ENCODE measurements at regions not wholly inside any gene's neighbourhood (a gene's known extent, or its start where the extent isn't known, plus 50 kb on each side); places are given as distances from the start of the nearest gene placed in this dataset.

GRCh38 chr1:213828867-213829266, 158.9 kb upstream of the PROX1 start:
- no peaks in the 10 kb centered on the region for H3K27me3 ChIP-seq (ENCODE audit: insufficient read depth, low read depth, low read length)
- H3K4me2 ChIP-seq (ENCODE audit: low read length), result no peak overlapping the region
- H3K36me3 ChIP-seq (ENCODE audit: insufficient read depth, low read length), result no peaks in the 10 kb centered on the region
- no peak overlapping the region for H3K9ac ChIP-seq (ENCODE audit: low read length)
- no peak overlapping the region for H3K4me3 ChIP-seq (ENCODE audit: low read length)
- no peaks in the 10 kb centered on the region for H4K20me1 ChIP-seq (ENCODE audit: insufficient read depth)
- TF ChIP-seq RAD21 (conservative IDR thresholded peaks at IDR 0.05) (no peak), EZH2 (IDR thresholded peaks at IDR 0.05; ENCODE audit: borderline replicate concordance, insufficient read depth, low read length, poor library complexity, severe bottlenecking) (no peak), MXI1 (conservative IDR thresholded peaks at IDR 0.05; ENCODE audit: poor library complexity, severe bottlenecking) (no peak), CTCF (IDR thresholded peaks at IDR 0.05; ENCODE audit: poor library complexity, severe bottlenecking) (no peak), POLR2AphosphoS5 (IDR thresholded peaks at IDR 0.05) (no peak), EP300 (conservative IDR thresholded peaks at IDR 0.05; ENCODE audit: poor library complexity, severe bottlenecking) (no peak), SMC3 (conservative IDR thresholded peaks at IDR 0.05; ENCODE audit: poor library complexity) (no peak), REST (IDR thresholded peaks at IDR 0.05; ENCODE audit: borderline replicate concordance) (no peak), TAF1 (IDR thresholded peaks at IDR 0.05; ENCODE audit: low read depth) (no peak)
- no peaks in the 10 kb centered on the region for H3K9me2 ChIP-seq (ENCODE audit: insufficient read depth, low read length)
- peaks cover 4% of the 10 kb centered on the region for H3F3A ChIP-seq (ENCODE audit: insufficient read depth, low read length, poor library complexity, severe bottlenecking)
- H3K79me2 ChIP-seq (replicated peaks; ENCODE audit: insufficient read depth, low read length), result no peaks in the 10 kb centered on the region
- H3K27ac ChIP-seq (ENCODE audit: low read length), result no peak overlapping the region
- no peak overlapping the region for H2AFZ ChIP-seq (ENCODE audit: low read depth, low read length)
- H3K9me3 ChIP-seq (ENCODE audit: low read length), result no peaks in the 10 kb centered on the region

- no peak overlapping the region for H3K4me2 ChIP-seq (ENCODE audit: low read length)
- H3K9ac ChIP-seq (ENCODE audit: low read length), result no peak overlapping the region
- no peak overlapping the region for H3K27ac ChIP-seq (ENCODE audit: low read length)
- H3K27me3 ChIP-seq (ENCODE audit: insufficient read depth, low read depth, low read length), result no peaks in the 10 kb centered on the region
- no peaks in the 10 kb centered on the region for H3K79me2 ChIP-seq (replicated peaks; ENCODE audit: insufficient read depth, low read length)
- H3K9me2 ChIP-seq (ENCODE audit: insufficient read depth, low read length), result no peaks in the 10 kb centered on the region
- no peak overlapping the region for H2AFZ ChIP-seq (ENCODE audit: low read depth, low read length)
- no peaks in the 10 kb centered on the region for H3K9me3 ChIP-seq (ENCODE audit: low read length)
- TF ChIP-seq EP300 (conservative IDR thresholded peaks at IDR 0.05; ENCODE audit: poor library complexity, severe bottlenecking) (no peak), POLR2AphosphoS5 (IDR thresholded peaks at IDR 0.05) (no peak), RAD21 (conservative IDR thresholded peaks at IDR 0.05) (no peak), MXI1 (conservative IDR thresholded peaks at IDR 0.05; ENCODE audit: poor library complexity, severe bottlenecking) (no peak), REST (IDR thresholded peaks at IDR 0.05; ENCODE audit: borderline replicate concordance) (no peak), SMC3 (conservative IDR thresholded peaks at IDR 0.05; ENCODE audit: poor library complexity) (no peak), EZH2 (IDR thresholded peaks at IDR 0.05; ENCODE audit: borderline replicate concordance, insufficient read depth, low read length, poor library complexity, severe bottlenecking) (no peak), TAF1 (IDR thresholded peaks at IDR 0.05; ENCODE audit: low read depth) (no peak), CTCF (IDR thresholded peaks at IDR 0.05; ENCODE audit: poor library complexity, severe bottlenecking) (no peak)
- peaks cover 4% of the 10 kb centered on the region for H3F3A ChIP-seq (ENCODE audit: insufficient read depth, low read length, poor library complexity, severe bottlenecking)
- no peaks in the 10 kb centered on the region for H4K20me1 ChIP-seq (ENCODE audit: insufficient read depth)
- no peak overlapping the region for H3K4me3 ChIP-seq (ENCODE audit: low read length)
- H3K36me3 ChIP-seq (ENCODE audit: insufficient read depth, low read length), result no peaks in the 10 kb centered on the region
Observed at GRCh38 chr1:213829780-213830179, 158.0 kb upstream of the PROX1 start.
